ACC112 (cell line): ENCODE measurements at regions not wholly inside any gene's neighbourhood (a gene's known extent, or its start where the extent isn't known, plus 50 kb on each side); places are given as distances from the start of the nearest gene placed in this dataset.

Experiments used
- H2AFZ ChIP-seq: fragments of 200-600 bp; sonication (generic); one replicate; pipeline ENCODE4 v1.6.0; 2017; ENCODE audit warnings: antibody characterized with exemption, low read length; ENCODE audit not compliant: unreplicated experiment
- H3K27ac ChIP-seq: fragments of 200-600 bp; sonication (generic); 2 replicates; pipeline ENCODE4 v1.5.1; 2014; ENCODE audit warnings: low read depth, mild to moderate bottlenecking, antibody characterized with exemption, low read length, moderate library complexity
- H3K27me3 ChIP-seq: fragments of 200-600 bp; sonication (generic); 2 replicates; pipeline ENCODE4 v1.6.1; 2014; ENCODE audit warnings: mild to moderate bottlenecking, antibody characterized with exemption, low read length, moderate library complexity, mixed read lengths; ENCODE audit not compliant: insufficient read depth
- H3K36me3 ChIP-seq: fragments of 200-600 bp; sonication (generic); 2 replicates; pipeline ENCODE4 v1.6.1; 2016; ENCODE audit warnings: mild to moderate bottlenecking, antibody characterized with exemption, low read length, moderate library complexity, mixed read lengths; ENCODE audit not compliant: insufficient read depth
- H3K4me1 ChIP-seq: fragments of 200-600 bp; sonication (generic); one replicate; pipeline ENCODE4 v1.6.1; 2016; ENCODE audit warnings: low read length, mixed read lengths; ENCODE audit not compliant: insufficient read depth, unreplicated experiment, control insufficient read depth
- H3K4me3 ChIP-seq: fragments of 200-600 bp; sonication (generic); 2 replicates; pipeline ENCODE4 v1.5.1; 2014; ENCODE audit warnings: mild to moderate bottlenecking, low read depth, low read length
- H3K79me2 ChIP-seq: fragments of 200-600 bp; sonication (generic); one replicate; pipeline ENCODE4 v1.6.0; 2016; ENCODE audit warnings: low read length; ENCODE audit not compliant: control insufficient read depth, unreplicated experiment, insufficient read depth

DNA sequence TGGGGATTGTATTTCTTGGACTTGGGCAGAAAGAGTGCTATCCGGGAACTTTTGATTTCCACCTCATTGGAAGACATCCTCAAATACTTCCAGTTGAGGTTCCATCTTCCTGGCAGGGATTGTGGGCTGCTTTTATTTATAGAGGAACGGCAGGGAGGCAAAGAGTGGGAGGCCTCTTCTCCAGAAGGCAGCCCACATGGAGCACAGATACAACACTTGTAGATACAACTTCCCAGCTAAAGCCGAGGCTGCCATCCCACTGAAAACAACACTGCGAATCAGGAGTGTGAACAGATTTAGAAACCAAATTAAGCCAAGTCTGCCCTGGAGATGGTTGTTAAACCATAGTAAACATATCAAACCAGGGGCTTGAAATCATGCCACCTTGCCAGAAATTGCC is 212.8 kb upstream of the PPARGC1A start:
- H3K79me2 ChIP-seq = no peaks in the 10 kb centered on the region
- no peaks in the 10 kb centered on the region for H3K36me3 ChIP-seq
- H3K4me1 ChIP-seq = peaks cover 38% of the 10 kb centered on the region

DNA sequence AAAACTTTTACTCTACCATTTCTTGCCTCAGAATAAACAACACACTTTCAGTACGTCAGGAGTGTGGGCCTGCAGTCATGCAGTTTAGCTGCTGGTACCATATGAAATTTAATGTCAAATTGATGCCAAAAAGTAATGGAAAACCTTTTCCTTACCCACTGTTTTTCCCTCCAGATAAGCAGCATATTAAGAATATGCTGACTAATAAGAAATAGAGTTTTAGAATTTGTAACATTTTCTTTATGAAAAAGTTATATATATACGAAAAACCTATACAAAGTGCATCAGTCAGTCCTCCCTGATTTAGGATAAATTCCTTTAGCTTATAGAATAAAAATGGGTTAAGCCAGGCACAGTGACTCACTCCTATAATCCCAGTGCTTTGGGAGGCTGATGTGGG is 206.8 kb upstream of the PPARGC1A start:
- no peak overlapping the region for H3K4me3 ChIP-seq
- H3K4me1 ChIP-seq = no peaks in the 10 kb centered on the region
- H3K36me3 ChIP-seq = no peaks in the 10 kb centered on the region
- H3K27me3 ChIP-seq = no peaks in the 10 kb centered on the region
- H3K27ac ChIP-seq = no peak overlapping the region
- no peak overlapping the region for H2AFZ ChIP-seq
- no peaks in the 10 kb centered on the region for H3K79me2 ChIP-seq

More for the DNA sequence above, 212.8 kb upstream of the PPARGC1A start:
- no peaks in the 10 kb centered on the region for H3K27me3 ChIP-seq
- H2AFZ ChIP-seq = no peak overlapping the region
- H3K4me3 ChIP-seq = no peak overlapping the region
- no peak overlapping the region for H3K27ac ChIP-seq

DNA sequence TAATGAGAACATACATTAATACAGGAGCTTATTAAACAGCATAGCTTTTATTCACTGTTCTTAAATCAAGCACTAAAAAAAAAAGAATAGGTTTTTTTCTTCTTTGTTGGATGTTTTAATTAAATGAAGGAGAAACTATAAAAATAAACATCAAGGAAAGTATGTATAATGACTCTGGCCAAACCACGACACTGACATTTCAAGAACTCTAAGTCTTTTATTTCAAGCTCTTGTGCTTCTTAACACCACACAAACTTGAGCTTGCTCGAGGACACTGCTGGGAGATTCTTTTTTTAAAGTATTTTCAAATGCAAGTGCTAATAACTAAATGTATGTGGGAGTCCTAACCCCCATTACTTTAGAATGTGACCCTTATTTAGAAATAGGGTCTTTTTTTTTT is 204.9 kb upstream of the PPARGC1A start:
- no peaks in the 10 kb centered on the region for H3K79me2 ChIP-seq
- H3K27ac ChIP-seq = no peak overlapping the region
- peaks cover 8% of the 10 kb centered on the region for H3K4me1 ChIP-seq
- H3K36me3 ChIP-seq = no peaks in the 10 kb centered on the region
- H3K4me3 ChIP-seq = no peak overlapping the region
- no peak overlapping the region for H2AFZ ChIP-seq
- no peaks in the 10 kb centered on the region for H3K27me3 ChIP-seq

DNA sequence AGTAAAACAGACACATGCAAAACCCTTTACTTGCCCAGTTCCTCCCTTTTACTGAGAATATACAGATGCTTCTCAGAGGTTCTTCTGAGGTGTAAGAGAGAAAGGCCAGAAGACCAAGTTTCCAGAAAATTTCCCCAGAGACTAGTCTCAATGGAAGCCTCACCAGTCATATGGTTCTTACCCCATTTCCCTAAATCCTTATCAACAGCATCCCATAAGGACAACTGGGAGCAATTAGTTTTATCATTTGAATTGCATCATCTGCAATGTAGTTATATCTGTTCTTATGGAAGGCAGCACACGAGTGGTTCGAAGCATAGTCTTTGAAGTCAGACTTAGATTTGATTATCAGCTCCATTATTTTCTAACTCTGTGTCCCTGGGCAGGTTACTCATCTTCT is 203.6 kb upstream of the PPARGC1A start:
- Histone ChIP-seq H3K27me3 (no peaks in the 10 kb centered on the region), H3K36me3 (no peaks in the 10 kb centered on the region), H3K4me3 (no peak overlapping the region), H2AFZ (no peak overlapping the region), H3K27ac (no peak overlapping the region), H3K79me2 (no peaks in the 10 kb centered on the region), H3K4me1 (peaks cover 10% of the 10 kb centered on the region)

DNA sequence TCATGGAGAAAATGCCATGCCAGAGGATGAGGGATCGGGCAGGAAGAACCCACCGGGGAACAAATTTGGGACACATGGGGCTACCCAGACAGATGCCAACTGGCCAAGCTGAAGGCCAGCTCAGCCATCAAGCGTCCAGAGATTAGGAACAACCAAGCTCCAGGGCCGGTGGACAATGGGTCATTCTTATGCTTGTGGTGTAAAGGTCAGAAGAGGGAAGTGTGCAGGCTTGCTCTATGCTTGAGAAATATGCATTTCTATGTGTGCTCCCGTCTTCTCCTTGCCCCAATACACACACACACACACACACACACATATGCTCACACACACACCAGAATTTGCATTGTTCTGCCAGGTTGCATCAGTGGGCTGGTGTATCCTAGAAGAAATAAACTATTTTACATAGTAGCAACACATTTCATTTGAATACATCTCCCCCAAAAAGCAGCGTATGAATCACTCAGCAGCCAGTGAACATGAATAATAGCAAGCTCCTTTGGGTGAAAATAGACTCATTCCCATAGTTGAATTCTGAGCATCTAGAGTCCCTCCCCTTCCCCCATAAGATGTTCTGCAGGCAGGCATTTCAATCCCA is 201.9 kb upstream of the PPARGC1A start:
- H3K27ac ChIP-seq = no peak overlapping the region
- no peaks in the 10 kb centered on the region for H3K36me3 ChIP-seq
- H3K4me3 ChIP-seq = no peak overlapping the region
- no peaks in the 10 kb centered on the region for H3K79me2 ChIP-seq
- no peak overlapping the region for H2AFZ ChIP-seq
- H3K27me3 ChIP-seq = no peaks in the 10 kb centered on the region
- peaks cover 10% of the 10 kb centered on the region for H3K4me1 ChIP-seq

DNA sequence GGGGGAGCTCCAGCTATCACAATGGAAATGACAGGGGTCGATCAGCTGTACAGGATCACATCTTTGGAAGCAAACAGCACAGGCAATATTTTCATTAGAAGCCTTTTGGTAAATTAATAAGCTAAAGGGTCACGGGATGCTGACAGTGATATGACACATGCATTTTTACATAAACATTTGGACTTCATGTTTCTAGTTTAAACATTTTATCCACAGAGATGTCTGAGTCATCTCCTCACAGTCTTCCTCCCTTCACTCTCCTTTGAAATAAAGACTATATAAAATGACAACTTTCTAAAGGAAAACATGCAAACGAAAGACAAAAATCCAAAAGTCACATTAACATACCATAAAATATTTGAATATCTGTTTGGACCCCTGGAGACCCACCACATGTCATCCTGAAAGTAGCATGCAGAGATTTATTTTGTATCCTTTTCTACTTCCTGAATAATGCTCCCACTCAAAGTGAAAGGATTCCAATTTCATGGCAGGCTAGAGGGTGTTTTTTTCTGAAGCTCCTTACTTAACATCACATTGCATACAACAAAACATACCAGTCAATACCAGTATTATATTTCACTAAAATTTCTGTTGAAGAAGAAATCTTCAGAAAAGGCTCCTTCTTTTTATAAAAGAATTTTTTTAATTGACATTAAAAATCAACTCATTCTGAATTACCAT is 200.1 kb upstream of the PPARGC1A start:
- Histone ChIP-seq H3K27me3 (no peaks in the 10 kb centered on the region), H3K4me3 (peak overlapping the region; percentile 57), H2AFZ (peak overlapping the region; percentile 64), H3K4me1 (peaks cover 10% of the 10 kb centered on the region), H3K79me2 (no peaks in the 10 kb centered on the region), H3K36me3 (no peaks in the 10 kb centered on the region), H3K27ac (peak overlapping the region; percentile 55)

DNA sequence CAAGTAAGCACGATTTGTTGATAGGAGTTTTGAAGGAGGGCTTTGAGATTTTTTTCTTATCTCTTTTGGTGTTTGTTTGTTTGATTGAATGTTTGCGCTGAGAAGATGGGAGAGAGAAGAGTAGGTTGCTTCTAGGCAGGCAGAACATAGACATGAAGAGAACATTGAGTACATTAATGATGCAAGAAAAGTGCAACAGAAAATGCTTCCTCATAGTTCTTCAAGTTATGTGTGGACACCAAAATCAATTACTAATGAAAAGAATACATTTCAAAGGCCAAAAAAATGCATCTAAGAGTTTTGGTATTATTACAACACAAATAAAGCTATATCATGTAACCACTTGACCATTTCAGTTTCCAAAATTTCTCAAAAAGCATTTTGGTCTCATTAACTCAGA is 191.0 kb upstream of the PPARGC1A start:
- Histone ChIP-seq H3K36me3 (no peaks in the 10 kb centered on the region), H2AFZ (no peak overlapping the region), H3K4me1 (peaks cover 4% of the 10 kb centered on the region), H3K27ac (no peak overlapping the region), H3K27me3 (no peaks in the 10 kb centered on the region), H3K79me2 (no peaks in the 10 kb centered on the region), H3K4me3 (no peak overlapping the region)

DNA sequence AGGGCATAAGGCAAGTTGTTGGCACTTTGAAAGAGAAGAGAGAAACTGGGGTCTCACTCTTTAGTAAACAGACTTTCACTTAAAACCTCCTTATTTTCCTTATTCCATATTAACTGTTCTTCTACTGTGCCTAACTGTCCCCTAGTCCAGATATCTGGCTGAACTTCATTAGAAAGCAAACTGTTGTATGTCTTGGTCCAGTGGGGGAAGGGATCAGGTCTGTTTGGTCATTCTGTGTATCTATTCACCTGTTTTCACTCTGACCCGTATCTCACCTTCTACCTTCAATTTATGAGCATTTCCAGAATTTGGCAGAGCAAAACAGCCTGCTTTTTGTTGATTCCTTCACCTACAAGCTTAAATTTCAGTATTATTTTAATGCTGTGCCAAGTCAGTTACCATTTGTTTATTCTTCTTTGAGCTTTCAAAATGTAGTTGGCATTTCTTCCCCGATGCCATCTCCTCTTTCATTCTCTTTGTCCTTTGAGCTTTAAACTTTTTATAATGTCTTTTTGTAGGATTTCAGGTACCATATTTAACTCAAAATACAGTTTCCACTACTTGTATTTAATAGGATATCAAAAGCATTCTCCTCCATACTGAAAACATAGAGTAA is 188.6 kb upstream of the PPARGC1A start:
- H3K27ac ChIP-seq = no peak overlapping the region
- no peaks in the 10 kb centered on the region for H3K27me3 ChIP-seq
- H2AFZ ChIP-seq = no peak overlapping the region
- no peaks in the 10 kb centered on the region for H3K79me2 ChIP-seq
- H3K36me3 ChIP-seq = no peaks in the 10 kb centered on the region
- no peak overlapping the region for H3K4me3 ChIP-seq
- H3K4me1 ChIP-seq = peaks cover 4% of the 10 kb centered on the region

DNA sequence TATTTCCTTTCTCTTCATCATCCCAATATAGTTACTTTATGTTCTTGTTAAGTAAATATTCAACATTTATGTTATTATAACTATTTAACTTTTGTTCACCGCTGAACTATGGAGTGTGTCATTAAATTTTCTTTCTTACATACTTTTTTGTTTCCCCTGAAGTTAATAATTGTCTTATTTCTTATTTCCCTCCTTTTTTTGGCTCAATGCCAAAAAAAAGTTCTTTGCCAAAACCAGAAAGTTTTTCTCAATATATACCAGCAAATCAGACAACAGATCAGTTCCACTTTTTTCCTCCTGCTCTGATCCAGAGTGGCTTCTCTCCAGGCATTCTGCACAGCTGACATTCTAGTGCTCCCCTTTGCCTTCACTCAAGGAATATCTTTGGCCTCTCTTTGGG is 187.0 kb upstream of the PPARGC1A start:
- Histone ChIP-seq H3K79me2 (no peaks in the 10 kb centered on the region), H3K36me3 (no peaks in the 10 kb centered on the region), H3K4me3 (no peak overlapping the region), H2AFZ (peak overlapping the region; percentile 6), H3K4me1 (peaks cover 4% of the 10 kb centered on the region), H3K27ac (no peak overlapping the region), H3K27me3 (no peaks in the 10 kb centered on the region)

DNA sequence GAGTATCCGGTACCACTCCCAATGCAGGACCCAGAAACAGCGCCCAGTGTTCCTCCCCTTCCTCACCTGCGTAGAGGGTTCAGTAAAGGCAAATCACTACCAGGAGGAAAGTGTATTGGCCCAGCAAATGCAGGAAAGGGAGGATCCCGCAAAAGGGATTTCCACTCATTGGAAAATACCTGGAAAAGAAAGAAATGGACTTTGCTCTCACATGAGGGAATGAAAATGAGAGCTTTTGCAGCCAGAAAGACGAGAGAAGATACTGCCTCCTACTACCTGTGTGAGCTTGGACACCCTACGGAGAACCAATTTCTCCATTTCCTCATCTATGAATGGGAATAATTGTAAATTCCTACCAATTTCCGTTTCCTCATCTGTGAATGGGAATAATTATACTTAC is 184.1 kb upstream of the PPARGC1A start:
- no peaks in the 10 kb centered on the region for H3K36me3 ChIP-seq
- H2AFZ ChIP-seq = no peak overlapping the region
- H3K4me3 ChIP-seq = no peak overlapping the region
- no peaks in the 10 kb centered on the region for H3K27me3 ChIP-seq
- peaks cover 14% of the 10 kb centered on the region for H3K4me1 ChIP-seq
- no peak overlapping the region for H3K27ac ChIP-seq
- no peaks in the 10 kb centered on the region for H3K79me2 ChIP-seq
